K562 (cell line): ENCODE measurements at regions not wholly inside any gene's neighbourhood (a gene's known extent, or its start where the extent isn't known, plus 50 kb on each side); places are given as distances from the start of the nearest gene placed in this dataset.

Source experiments
- ATAC-seq: fragments of 200-7000 bp; cut with Tn5 transposase; 3 replicates; pipeline ENCODE4 v1.9.1; 2020; ENCODE audit warnings: moderate library complexity
- BruUV-seq: library from RNA; stranded (reverse); fragments of 400-500 nt; replicated peaks from 2 replicates; lab custom pipeline; 2021; lab: Mats Ljungman, UMichigan
- CTCF ChIA-PET: fragments of 300-600 bp; formaldehyde crosslinking; extraction: SDS; loops from one replicate; lab custom pipeline; 2021; ENCODE audit warnings: low intra/inter-chr PET ratio; lab: Yijun Ruan, JAX
- POLR2A ChIA-PET: fragments of 300-600, 350-650 bp; sonication (Branson Sonifier 250); formaldehyde crosslinking; extraction: SDS; loops from one replicate; lab custom pipeline; 2021; ENCODE audit warnings: antibody characterized with exemption, inconsistent platforms; lab: Yijun Ruan, JAX
- DNase-seq, 4 experiments: peaks; one replicate each; pipeline versions ENCODE4 v3.0.0 to v3.0.0-alpha.2; 2011 to 2018; ENCODE audit warnings: low spot score in 3 of 4, mixed read lengths in 3 of 4; ENCODE audit errors: extremely low read depth in 1 of 4
- FAIRE-seq: peaks from 2 replicates; lab custom pipeline; 2011; peaks lifted over from hg19 to GRCh38; lab: Jason Lieb, UNC
- H2AFZ ChIP-seq: 2 replicates; pipeline ENCODE4 v1.6.0; 2011; ENCODE audit warnings: low read depth, low read length, control low read depth, inconsistent platforms
- H3K27ac ChIP-seq: fragments of 200-600 bp; 3 replicates; pipeline ENCODE4 v1.8.0; 2011; ENCODE audit warnings: low read depth, mild to moderate bottlenecking, control low read depth, inconsistent platforms, low read length, moderate library complexity, mixed read lengths; ENCODE audit errors: extremely low read depth
- H3K27me3 ChIP-seq, 2 experiments: fragments of 300-600 bp in 1 of 2; 2 replicates in 1 of 2; 3 replicates in 1 of 2; pipeline versions ENCODE4 v1.6.0 to v1.8.0; 2011; ENCODE audit warnings: inconsistent platforms in 2 of 2, low read length in 2 of 2, mild to moderate bottlenecking in 1 of 2, mixed read lengths in 1 of 2, moderate library complexity in 1 of 2; ENCODE audit not compliant: control insufficient read depth in 2 of 2, insufficient read depth in 2 of 2
- H3K36me3 ChIP-seq: fragments of 300-600 bp; 3 replicates; pipeline ENCODE4 v1.8.0; 2011; ENCODE audit warnings: mild to moderate bottlenecking, low read length, inconsistent platforms; ENCODE audit not compliant: control insufficient read depth, insufficient read depth
- H3K4me1 ChIP-seq, 2 experiments: fragments of 200-600 bp in 1 of 2; replicated peaks in 1 of 2; 2 replicates in 1 of 2; 3 replicates in 1 of 2; pipeline versions ENCODE4 v1.5.1 to v1.8.0; 2011; ENCODE audit warnings: inconsistent platforms in 2 of 2, low read length in 2 of 2, mild to moderate bottlenecking in 1 of 2, mixed read lengths in 1 of 2, moderate library complexity in 1 of 2; ENCODE audit not compliant: control insufficient read depth in 2 of 2, insufficient read depth in 2 of 2
- H3K4me2 ChIP-seq: 2 replicates; pipeline ENCODE4 v1.6.1; 2011; ENCODE audit warnings: low read length, control low read depth, inconsistent platforms, mixed read lengths; ENCODE audit not compliant: insufficient read depth
- H3K4me3 ChIP-seq: fragments of 200-600 bp; sonication (generic), shearing (Covaris generic); 2 replicates; pipeline ENCODE4 v1.5.1; 2016; ENCODE audit warnings: control low read depth, inconsistent platforms
- H3K79me2 ChIP-seq: fragments of 200-600 bp; 3 replicates; pipeline ENCODE4 v1.8.0; 2011; ENCODE audit warnings: low read length, inconsistent platforms; ENCODE audit not compliant: control insufficient read depth, insufficient read depth
- H3K9ac ChIP-seq, 2 experiments: 2 replicates each; pipeline versions ENCODE4 v1.6.0 to v1.6.1; 2011; ENCODE audit warnings: low read depth in 2 of 2, low read length in 2 of 2, control low read depth in 1 of 2, inconsistent platforms in 1 of 2, mild to moderate bottlenecking in 1 of 2, mixed read lengths in 1 of 2; ENCODE audit not compliant: insufficient read depth in 1 of 2
- H3K9me1 ChIP-seq: one replicate; pipeline ENCODE4 v1.6.0; 2011; ENCODE audit warnings: inconsistent platforms, mild to moderate bottlenecking, low read length, moderate library complexity; ENCODE audit not compliant: control insufficient read depth, insufficient read depth
- H3K9me3 ChIP-seq: replicated peaks from 2 replicates; pipeline ENCODE4 v1.5.1; 2011; ENCODE audit warnings: low read depth, low read length, inconsistent platforms; ENCODE audit not compliant: control insufficient read depth, insufficient read depth
- H4K20me1 ChIP-seq: replicated peaks from 2 replicates; pipeline ENCODE4 v1.6.1; 2011; ENCODE audit warnings: low read length, inconsistent platforms, mixed read lengths; ENCODE audit not compliant: control insufficient read depth, insufficient read depth
- CTBP1 ChIP-seq: fragments of 450-650 bp; IDR thresholded peaks from 2 replicates; pipeline ENCODE4 v1.6.1; 2016; ENCODE audit warnings: borderline replicate concordance
- DMBX1 ChIP-seq: fragments of 250-450 bp; sonication (Bioruptor Pico); IDR thresholded peaks from 2 replicates; pipeline ENCODE4 v1.8.0; 2022; ENCODE audit warnings: inconsistent platforms, mild to moderate bottlenecking, moderate library complexity, borderline replicate concordance
- E2F5 ChIP-seq: sonication (generic); formaldehyde crosslinking; IDR thresholded peaks from 2 replicates; pipeline ENCODE4 v1.8.0; 2022; ENCODE audit warnings: mild to moderate bottlenecking, missing genetic modification reagents
- EP400 ChIP-seq: fragments of 450-650 bp; IDR thresholded peaks from 2 replicates; pipeline ENCODE4 v1.6.1; 2017; ENCODE audit warnings: antibody characterized with exemption, mild to moderate bottlenecking, moderate library complexity
- ESRRA ChIP-seq: fragments of 450-650 bp; IDR thresholded peaks from 2 replicates; pipeline ENCODE4 v1.6.1; 2014; ENCODE audit warnings: low read depth, mild to moderate bottlenecking, moderate library complexity, borderline replicate concordance
- GTF2F1 ChIP-seq: IDR thresholded peaks from 2 replicates; pipeline ENCODE4 v1.6.1; 2011; ENCODE audit warnings: low read depth, low read length, improper control_type of control experiment
- MTA2 ChIP-seq: fragments of 450-650 bp; IDR thresholded peaks from 2 replicates; pipeline ENCODE4 v1.6.1; 2016; ENCODE audit warnings: low read depth
- NFE2 ChIP-seq: IDR thresholded peaks from 2 replicates; pipeline ENCODE4 v1.6.1; 2014; ENCODE audit warnings: antibody characterized with exemption, low read depth
- SAFB2 ChIP-seq: fragments of 200-400 bp; formaldehyde crosslinking; IDR thresholded peaks from 2 replicates; pipeline ENCODE4 v1.6.1; 2018; ENCODE audit warnings: borderline replicate concordance, low read length, low read depth, moderate library complexity; ENCODE audit not compliant: severe bottlenecking
- SRF ChIP-seq, 2 experiments: fragments of 250-450, 450-650 bp in 1 of 2; sonication (Bioruptor Pico) in 1 of 2; sonication (generic) in 1 of 2; formaldehyde crosslinking; IDR thresholded peaks; 2 replicates each; pipeline versions ENCODE4 v1.5.0 to v1.5.1; 2020 to 2022; ENCODE audit warnings: mild to moderate bottlenecking in 1 of 2, missing genetic modification reagents in 1 of 2
- TRIM28 ChIP-seq: fragments of 450-650 bp; IDR thresholded peaks from 2 replicates; pipeline ENCODE4 v1.6.1; 2017
- ZNF134 ChIP-seq: fragments of 250-450 bp; sonication (Bioruptor Pico); conservative IDR thresholded peaks from 2 replicates; pipeline ENCODE4 v1.4.0; 2020
- ZNF280A ChIP-seq: fragments of 450-650 bp; IDR thresholded peaks from 2 replicates; pipeline ENCODE4 v1.6.1; 2018; ENCODE audit warnings: mild to moderate bottlenecking, low read depth; ENCODE audit not compliant: partially characterized antibody
- WGBS: fragments of 100-300 bp; shearing (Covaris generic); methylation state at CpG from one replicate; pipeline ENCODE4 v1.1.6; 2016; ENCODE audit warnings: low coverage, mixed read lengths; ENCODE audit not compliant: insufficient coverage; ENCODE audit errors: missing lambda C conversion rate; 5-methylcytosine and 5-hydroxymethylcytosine counted together
- in situ Hi-C: fragments of 300-500 bp; cut with MboI; formaldehyde crosslinking; loops from 4 replicates; pipeline ENCODE4 v1.15.0; 2018; ENCODE audit warnings: inconsistent platforms, mixed read lengths
- intact Hi-C: fragments of 100-400 bp; cut with micrococcal nuclease; formaldehyde crosslinking; loops from 2 replicates; pipeline ENCODE4 v1.14.2; 2022

DNA sequence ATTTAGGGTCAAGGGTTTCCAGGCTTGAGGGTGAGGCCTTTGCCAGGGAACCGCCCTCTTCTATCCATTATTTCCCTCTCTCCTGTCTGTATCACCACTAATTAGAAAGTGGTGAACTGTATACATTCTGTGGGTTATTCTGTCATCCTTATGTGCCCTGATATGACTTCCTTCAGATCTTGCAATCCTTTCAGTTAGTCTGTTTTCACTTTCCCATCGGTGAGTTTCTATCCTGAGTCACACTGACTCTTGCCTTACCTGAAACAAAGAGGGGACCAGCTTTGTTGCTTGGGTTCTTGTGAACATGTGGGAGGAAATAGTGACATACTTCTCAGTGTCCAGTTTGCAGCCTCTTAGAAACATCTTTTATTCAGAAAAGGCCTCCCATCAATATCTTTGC lies 205.4 kb upstream of the GHR start:
- ChIA-PET POLR2A (interaction anchor here (0.6 kb wide), 1 partner anchor 1202 kb away, joined by 4 read pairs; no protein-coding TSS in a partner anchor), CTCF (no interaction called here)
- Histone ChIP-seq H3K27me3 (no peaks in the 10 kb centered on the region), H3K9me3 (no peaks in the 10 kb centered on the region; the same call in 1 of the 2 replicates), H3K4me1 (no peaks in the 10 kb centered on the region), H3K9ac (no peak overlapping the region), H3K36me3 (no peaks in the 10 kb centered on the region), H3K4me2 (no peak overlapping the region), H4K20me1 (no peaks in the 10 kb centered on the region), H2AFZ (no peak overlapping the region), H3K79me2 (no peaks in the 10 kb centered on the region), H3K9me1 (no peaks in the 10 kb centered on the region), H3K4me3 (no peak overlapping the region), H3K27ac (no peak overlapping the region)
- FAIRE-seq, result no peak
- intact Hi-C loops, result no loop called here
- in situ Hi-C loops, result no loop called here
- BruUV-seq, result no TSS peak
- DNase-seq, result no peak
- ATAC-seq, result no peak
- WGBS, result 0% methylated on average over 2 of the region's 2 CpGs
- no peak for TF ChIP-seq ZNF134 (CRISPR knock-in tag)
- TF ChIP-seq TRIM28, result no peak
- no peak for TF ChIP-seq NFE2
- TF ChIP-seq DMBX1, result no peak
- no peak for TF ChIP-seq SAFB2
- no peak for TF ChIP-seq CTBP1
- no peak for TF ChIP-seq GTF2F1
- no peak for TF ChIP-seq ESRRA
- no peak for TF ChIP-seq SRF (CRISPR knock-in tag; IDR thresholded peaks at IDR 0.05)
- no peak for TF ChIP-seq MTA2
- no peak for TF ChIP-seq ZNF280A
- TF ChIP-seq E2F5 (CRISPR knock-in tag), result no peak
- TF ChIP-seq EP400, result no peak
